NCI-H2107 treated with DMSO at 0.1 percent for 48 hours (cell line): ENCODE measurements at regions not wholly inside any gene's neighbourhood (a gene's known extent, or its start where the extent isn't known, plus 50 kb on each side); places are given as distances from the start of the nearest gene placed in this dataset.
"Not testable (repeated sequence)": the region's sequence is repeated elsewhere in the genome, so short reads cannot be mapped to it uniquely, and the experiment has no call there.

Experiments
- DNase-seq: peaks from one replicate; lab custom pipeline; 2025; ENCODE audit not compliant: unreplicated experiment; lab: John Stamatoyannopoulos, UW

DNA sequence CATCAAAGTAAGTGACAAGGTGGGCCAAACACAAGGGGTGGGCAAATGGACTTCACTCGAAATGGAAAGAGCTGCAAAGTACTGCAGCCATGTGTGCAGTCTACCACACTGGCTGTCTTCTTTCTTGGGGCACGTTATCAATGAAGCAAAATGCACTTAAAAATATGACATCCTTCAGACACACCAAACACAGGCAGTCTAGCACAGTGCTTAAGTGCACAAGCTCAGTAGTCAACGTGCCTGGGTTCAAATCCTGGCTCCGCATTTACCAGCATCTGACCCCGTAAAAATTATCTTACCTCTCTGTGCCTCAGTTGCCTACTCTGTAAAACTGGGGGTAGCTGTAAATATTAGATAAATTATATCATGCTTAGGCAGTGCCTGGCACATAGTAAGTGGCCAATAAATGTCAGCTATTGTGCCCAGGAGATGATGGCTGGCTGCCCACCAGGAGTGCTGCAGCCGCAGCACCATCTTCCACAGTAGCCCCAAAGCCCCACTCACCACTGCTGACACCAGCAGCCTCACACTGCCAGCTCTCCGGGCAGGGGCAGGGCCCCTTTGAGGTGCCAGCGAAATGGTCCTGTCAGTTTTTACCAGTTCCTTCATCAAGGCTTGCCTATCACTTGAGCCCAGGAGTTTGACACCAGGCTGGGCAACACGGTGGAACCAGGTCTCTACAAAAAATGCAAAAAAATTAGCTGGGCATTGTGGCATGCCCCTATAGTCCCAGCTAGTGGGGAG, 121.8 kb upstream of the SLC1A4 start:
- DNase-seq: no peak

DNA sequence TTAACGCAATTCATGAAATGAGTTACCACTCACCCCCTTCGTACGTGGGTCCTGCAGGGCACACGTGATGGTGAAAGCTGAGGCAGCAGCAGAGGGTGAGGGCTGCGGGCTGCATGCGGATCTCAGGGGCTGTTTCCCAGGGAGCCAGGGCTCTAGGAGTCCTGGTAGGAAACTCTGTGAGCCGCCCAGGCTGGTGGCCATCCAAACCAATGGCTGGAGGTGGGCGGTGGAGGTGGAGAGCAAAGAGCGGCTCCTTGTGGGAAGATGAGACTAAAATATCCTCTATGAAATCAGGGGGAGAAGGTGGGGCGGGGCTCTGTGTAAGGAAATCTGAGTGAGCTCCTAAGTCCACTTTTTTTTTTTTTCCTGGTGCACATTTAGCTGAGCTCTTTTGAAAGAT, 120.1 kb upstream of the SLC1A4 start:
- DNase-seq: no peak

DNA sequence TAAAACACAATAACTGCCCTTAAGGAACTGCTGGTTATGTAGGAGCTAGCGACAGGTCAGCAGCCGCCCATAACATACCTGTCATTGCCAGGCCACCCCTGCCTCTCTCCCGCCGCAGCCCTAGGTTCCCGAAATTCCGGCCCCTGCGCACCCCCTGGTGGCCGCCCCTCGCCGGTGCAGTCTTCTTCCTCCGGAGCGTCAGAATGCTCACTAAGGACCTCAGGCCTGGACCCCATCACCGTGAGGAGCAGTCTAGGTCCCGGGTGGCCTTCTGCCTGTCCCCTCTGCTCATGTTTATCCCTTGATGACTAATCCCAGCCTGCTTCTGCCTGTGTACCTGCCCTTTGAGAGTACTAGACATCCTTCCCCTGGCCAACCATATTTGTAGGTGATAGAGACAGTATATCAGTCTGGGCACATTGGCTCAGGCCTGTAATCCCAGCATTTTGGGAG, 115.7 kb upstream of the SLC1A4 start:
- no peak for DNase-seq

DNA sequence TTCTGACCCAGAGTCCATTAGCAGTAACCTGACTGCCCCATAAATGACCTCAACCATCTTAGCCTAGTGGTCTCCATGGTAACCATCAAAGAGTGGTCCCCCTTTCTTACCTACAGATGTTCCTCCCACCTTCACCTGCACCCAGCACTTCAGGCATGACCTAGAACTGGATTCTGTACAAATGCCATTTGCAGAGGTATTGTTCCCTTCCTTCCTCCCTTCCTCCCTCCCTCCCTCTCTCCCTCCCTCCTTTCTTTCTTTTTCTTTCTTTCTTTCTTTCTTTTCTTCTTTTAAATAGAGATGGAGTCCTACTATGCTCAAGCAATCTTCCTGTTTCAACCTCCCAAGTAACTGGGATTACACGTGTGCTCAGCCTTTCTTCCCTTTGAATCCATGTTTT, 114.6 kb upstream of the SLC1A4 start:
- DNase-seq: no peak

DNA sequence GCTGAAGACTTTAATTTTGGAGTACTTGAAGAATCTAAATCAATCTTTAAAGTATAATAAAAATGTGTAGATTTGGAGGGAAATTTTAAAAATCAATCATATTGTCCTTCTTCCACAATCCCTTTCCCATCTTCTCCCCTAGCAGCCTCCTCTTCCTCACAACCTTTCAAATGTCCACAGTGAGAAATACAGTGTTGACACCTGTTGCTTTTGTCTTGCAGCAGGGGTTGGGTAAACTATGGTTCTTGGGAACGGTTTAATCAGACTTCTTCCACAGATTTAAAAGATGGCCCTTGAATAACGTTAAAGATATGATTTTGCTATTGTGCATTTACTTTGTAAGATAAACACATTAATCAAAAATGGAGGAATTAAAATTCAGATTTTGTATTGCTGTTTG, 113.8 kb upstream of the SLC1A4 start:
- no peak for DNase-seq

DNA sequence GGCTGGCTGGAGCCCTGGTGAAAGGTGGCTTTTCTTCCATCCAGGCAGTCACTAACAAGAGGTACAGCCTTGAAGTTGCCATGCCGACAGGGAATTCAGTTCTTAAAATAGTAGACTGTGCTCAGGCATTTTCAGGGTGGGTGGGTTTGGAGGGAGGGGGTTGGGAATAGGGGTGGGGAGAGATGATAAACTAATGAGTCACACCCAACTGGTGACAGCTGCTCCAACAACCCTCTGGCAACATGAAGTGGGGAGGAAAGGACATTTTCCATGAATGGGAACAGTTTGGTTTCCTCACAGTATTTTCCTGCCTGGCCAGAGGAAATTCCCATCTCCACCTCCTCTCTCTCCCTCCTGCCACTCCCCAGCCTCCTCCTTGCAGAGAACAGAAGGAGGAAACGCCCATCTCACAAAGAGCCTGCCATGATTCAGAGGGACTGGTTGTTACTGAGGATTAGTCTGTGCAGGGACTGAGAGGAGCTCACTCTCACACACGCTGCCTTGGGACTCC, 113.0 kb upstream of the SLC1A4 start:
- no peak for DNase-seq

DNA sequence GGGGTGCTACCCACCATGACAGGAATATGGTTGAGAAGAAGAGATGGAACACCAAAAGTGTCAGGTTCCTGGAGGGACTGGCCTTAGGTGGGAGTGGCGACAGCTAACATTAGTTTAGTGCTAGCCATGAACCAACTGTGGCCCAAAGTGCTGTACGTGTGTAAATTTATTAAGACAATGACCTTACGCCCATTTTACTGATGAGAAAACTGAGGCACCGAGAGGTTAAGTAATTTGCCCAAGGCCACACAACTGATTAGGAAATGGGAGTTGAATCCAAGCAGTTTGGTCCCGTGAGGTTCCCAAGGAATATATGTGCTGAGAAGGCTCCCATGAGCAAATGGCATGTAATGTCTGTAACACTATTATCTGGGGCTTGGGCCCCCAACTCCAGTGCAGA, 109.5 kb upstream of the SLC1A4 start:
- DNase-seq: no peak

DNA sequence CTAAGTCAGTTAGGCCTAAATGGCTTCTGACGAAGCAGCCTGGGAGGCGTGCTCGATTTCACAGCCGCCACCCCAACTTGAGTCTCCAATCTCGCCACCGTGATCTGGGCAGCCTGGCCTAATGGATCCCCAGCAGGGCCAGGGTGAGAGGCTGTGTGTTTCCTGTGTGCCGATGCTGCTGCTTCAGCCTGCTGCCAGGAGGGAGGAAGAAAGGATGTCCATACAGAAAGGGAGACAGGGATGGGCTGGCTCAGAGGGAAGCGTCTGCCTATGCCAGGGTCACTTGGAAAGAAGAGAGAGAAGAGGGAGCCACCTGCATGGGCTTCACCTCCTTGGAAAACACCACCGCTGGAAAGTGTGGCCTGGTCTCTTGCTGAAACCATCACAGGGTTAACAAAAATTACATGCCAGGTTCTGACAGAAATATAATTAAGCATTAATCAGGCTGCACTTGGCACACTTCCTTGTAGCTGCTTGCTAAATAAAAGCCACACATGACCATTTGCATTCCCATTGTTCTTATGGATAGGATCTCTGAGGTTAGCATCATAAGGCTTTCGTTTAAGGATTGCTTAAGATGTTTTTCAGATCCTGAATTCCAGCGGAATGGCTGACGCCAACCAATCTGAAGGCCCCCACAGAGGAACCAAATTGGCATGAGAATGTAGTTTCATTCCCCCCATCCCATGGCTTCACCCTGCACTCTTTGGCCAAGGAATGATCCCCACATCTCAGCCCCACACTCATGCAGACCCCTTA, 108.8 kb upstream of the SLC1A4 start:
- no peak for DNase-seq

DNA sequence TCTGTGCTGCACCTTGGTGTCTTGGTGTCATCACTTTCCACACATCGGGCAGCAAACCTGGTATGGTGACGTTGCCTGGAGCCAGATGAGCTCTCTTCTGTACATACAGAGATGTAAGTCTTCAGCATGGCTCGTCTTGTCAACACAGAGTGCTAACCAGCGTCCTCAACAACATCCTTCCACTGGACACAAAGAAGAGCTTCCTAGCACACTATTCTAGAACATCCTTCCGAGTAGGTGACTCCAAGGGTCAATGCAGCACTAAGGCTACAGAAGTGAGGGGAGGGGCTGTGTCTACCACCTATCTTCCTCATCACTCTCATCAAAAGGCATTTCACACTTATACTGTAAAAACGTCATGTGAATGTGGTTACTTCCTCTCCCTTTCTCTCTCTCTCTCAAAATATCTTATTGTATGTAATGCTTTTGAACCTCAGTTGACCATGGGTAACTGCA, 108.1 kb upstream of the SLC1A4 start:
- no peak for DNase-seq

DNA sequence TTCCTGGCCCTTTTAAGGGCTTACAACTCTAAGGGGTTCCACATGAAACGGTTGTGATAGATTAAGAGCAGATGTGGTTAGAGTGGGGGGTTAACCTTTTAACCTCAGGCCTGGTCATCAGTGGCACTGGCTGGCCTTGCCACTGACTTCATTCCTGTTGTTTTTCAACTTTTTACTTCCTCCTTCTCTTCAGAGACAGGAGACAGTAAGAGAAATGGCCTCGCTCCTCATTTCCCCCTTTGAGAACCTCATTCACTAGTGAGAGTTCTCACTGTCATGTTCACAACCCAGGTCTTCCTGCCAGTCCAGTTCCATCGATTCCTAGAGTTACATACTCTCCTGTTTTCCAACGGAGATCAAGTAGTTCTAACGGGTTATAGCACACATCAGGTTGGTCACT, 101.6 kb upstream of the SLC1A4 start:
- no peak for DNase-seq

DNA sequence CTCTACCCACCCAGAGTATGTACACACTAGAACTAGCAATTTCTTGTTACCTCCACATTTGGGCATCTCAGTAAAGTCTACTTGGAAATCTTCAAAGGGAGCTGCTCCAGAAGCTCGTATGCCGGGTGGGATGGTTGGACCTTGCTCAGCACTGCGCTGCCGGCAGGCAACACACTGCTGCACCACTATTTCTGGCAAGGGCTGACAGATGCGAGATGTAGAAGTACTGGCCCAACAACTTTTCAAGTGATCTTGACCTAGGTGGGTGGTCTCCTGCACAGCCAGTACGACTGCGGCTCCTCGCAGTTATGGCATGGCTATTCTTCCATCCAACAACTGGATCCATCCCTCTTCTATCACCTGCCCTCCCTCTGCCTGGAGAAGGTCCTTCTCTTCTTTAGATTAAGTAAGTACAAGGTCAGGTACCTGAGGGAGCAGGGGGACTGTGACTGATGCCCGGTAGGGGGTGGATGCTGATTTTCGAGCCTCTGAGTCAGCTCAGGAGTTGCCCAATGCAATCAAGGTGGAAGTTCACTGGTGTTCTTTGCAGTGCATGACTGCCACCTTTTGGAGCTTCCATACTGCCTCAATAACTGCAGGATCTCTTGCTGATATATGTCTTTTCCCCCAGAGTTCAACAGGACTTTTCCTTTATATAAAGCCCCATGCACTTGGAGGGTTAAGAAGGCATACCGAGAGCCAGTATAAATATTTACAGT, 100.4 kb upstream of the SLC1A4 start:
- DNase-seq: peak; percentile 16

DNA sequence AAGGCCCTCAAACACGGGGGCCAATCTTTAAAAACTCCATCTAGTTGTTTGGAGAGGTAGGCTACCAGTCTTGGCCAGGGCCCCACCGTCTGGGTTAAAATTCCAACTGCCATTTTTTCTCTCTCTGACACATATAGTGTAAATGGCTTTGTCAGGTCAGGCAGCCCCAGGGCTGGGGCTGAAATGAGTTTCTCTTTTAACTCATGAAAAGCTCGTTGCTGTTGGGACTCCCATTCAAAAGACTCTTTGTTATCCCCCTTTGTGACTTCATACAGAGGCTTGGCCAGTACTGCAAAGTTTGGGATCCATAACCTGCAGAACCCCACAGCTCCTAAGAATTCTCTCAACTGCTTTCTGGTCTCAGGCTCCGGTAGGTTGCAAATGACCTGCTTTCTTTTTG, 99.4 kb upstream of the SLC1A4 start:
- DNase-seq: no peak

DNA sequence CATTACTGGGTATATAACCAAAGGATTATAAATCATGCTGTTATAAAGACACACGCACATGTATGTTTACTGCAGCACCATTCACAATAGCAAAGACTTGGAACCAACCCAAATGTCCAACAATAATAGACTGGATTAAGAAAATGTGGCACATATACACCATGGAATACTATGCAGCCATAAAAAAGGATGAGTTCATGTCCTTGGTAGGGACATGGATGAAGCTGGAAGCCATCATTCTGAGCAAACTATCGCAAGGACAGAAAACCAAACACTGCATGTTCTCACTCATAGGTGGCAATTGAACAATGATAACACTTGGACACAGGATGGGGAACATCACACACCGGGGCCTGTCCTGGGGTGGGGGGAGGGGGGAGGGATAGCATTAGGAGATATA, 92.6 kb upstream of the SLC1A4 start:
- not testable (repeated sequence) for DNase-seq

DNA sequence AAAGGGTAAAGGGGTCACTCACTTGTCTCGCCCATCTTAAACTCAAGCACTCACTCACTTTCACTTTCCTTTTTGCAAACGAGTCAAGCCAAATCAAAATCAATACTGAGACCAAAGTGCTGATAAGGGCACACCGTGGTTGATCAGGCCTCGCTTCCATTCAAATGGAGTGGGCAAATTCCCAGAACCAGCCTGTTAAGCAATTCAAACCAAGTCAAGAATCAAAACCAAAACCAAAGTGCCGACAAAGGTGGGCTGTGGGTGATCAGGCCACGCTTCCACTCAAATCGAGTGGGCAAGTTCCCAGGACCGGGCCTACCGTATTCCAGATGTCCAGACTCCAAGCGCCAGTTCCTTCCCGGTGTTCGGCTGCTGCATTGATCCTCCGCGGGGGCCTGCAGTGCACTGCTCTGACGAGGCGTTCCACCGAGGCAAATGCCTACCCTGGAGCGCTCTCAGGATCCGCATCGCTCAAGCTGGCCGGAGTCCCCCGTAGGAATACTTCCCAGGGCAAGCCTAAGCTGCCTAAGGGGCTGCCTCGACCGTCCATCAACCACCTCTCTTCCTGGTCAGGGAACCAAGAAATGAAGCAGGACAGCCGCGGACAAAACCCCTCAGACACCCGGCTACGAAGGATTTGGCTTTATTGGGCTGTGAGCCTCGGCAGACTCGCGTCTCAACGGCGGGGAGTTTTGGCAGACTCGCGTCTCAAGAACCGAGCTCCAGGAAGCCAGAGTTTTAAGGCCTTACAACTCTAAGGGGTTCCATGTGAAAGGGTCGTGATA, 89.9 kb upstream of the SLC1A4 start:
- no peak for DNase-seq

DNA sequence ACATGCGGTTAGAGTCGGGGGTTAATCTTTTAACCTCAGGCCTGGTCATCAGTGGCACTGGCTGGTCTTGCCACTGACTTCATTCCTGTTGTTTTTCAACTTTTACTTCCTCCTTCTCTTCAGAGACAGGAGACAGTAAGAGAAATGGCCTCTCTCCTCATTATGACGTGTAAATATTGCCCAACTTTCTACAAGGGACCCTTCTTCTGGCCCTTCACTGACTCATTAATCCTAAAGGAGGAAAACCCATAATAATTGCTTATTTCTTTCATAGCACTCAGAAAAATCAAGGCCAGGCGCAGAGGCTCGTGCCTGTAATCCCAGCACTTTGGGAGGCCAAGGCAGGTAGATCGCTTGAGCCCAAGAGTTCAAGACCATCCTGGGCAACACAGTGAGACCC, 89.3 kb upstream of the SLC1A4 start:
- DNase-seq: not testable (repeated sequence)

DNA sequence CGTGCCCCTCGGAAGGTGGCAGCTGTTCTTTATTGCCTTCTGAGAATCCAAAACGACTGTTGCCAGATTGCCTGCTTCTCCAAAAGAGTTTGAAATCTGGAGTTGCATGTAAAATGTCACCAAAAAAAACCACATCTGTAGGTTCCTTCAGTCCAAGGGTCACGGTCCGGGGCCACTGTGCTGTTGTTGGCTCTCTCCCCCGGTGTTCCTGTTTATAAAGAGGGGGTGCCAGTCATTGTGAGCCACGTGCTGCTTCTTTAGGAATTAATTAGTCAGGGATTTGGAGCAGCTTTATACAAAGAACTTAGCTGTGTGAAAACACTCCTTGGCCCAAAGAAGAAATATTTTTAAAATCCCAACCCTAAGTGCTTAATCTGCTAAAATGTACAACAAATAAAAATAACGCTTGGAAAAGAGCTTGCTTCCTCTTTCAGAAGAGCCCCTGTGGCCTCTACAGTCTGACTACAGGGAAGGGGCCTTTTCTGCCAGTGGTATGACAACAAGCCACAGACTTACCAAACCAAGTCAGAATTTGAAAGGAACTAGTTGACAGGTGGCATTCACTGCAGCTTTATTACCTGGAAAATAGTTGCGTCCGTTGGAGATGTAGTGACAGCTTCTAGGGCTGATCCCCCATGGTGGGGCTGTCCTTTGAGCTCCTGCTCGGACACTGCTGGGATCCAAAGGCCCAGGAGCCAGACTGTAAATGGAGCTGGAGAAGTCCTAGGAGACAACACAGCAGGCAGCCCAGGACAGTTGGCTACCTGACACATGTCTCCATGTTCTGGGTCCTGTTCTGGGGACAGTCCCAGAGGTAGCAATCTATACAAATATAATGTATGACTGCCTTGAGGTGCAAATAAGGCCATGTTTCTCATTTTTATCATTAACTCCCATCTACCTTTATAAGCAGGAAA, 84.5 kb upstream of the SLC1A4 start:
- DNase-seq: no peak

DNA sequence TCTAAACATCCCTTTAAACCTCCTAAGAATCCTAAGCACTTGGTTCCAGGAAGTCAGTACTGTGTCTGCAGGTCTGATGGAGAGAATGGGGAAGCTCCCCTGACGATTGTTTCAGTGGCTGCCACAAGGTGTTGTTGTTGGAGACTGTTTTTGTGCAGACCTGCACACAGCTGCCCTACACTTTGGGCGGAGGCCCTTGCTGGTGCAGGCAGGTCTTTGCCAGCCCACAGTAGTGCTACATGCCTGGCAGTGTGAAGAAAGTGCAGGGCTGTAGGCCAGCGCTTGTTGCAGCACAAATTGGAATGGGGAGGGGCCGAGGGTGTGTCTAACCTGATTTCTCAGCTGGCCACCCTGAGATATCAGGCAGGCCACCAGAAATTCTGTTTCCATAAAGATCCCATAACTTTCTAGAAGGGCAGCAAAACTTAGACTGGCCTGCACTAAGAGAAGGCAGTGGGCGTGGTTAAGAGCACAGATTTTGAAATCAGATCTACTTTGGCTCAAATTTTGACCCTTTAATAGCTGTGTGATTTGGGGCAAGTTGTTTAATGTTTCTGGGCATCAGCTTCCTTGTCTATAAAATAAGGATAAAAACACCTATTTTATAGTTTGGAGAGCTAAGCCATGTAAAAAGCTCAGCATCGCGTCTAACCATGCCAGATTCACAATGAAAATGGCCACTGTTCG, 83.7 kb upstream of the SLC1A4 start:
- no peak for DNase-seq

DNA sequence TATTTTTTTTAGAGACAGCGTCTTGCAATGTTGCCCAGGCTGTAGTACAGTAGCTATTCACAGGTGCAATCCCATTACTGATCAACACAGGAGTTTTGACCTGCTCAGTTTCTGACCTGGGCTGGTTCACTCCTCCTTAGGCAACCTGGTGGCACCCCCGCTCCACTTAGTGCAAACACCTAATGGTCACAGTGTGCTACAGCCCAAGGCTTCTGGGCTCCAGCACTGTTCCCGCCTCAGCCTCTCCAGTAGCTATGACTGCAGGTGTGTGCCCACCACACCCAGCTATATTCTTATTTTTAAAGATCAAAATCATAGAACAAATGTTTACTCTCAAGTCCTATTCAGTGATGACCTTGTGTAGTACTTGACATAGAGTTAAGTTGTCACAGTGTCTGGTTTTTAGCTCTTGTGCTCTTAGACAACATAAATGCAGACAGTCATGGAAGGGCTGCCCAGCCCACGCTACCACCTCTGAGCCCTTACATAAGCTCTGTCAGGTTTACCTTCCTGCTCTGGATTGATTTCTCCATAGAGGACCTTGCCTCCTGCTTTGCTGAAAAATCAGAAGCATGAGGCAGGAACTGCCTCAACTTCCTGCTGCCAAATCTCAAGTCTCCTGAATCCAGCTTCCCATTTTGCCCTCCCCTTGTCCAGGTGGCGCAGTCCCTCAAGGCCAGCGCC, 82.2 kb upstream of the SLC1A4 start:
- no peak for DNase-seq

DNA sequence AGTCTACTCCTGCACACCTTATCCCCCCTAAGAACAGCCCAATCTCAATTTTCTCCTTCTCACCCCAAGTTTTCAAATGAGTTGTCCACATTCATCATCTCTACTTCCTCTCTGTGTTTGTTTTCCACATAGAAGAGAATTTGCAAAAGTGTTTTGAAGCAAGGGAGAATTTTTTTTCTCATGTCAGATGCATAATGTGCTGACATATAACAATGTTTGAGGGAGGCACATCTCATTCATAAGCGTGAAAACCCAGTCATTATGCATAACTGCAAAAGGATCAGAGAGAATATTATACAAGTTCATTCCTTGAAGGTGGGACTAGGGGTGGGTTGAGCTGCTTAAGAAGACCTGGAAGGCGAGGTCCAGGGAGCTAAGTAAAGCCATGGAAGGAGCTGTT, 80.8 kb upstream of the SLC1A4 start:
- no peak for DNase-seq
